H4 (cell line): ENCODE measurements at regions not wholly inside any gene's neighbourhood (a gene's known extent, or its start where the extent isn't known, plus 50 kb on each side); places are given as distances from the start of the nearest gene placed in this dataset.
A peak's percentile ranks its signal among the peaks of the same experiment; 100 is the strongest.
"Not testable (repeated sequence)": the region's sequence is repeated elsewhere in the genome, so short reads cannot be mapped to it uniquely, and the experiment has no call there.

Experiments used
- DNase-seq: peaks from one replicate; pipeline ENCODE4 v3.0.0-alpha.2; 2015; ENCODE audit warnings: low spot score

- no peak for DNase-seq
Measured at GRCh38 chr9:115543511-115543910, 425.6 kb upstream of the TNC start.

GRCh38 chr9:115548609-115549260 is 430.8 kb upstream of the TNC start:
- DNase-seq, result peak; percentile 54

DNA sequence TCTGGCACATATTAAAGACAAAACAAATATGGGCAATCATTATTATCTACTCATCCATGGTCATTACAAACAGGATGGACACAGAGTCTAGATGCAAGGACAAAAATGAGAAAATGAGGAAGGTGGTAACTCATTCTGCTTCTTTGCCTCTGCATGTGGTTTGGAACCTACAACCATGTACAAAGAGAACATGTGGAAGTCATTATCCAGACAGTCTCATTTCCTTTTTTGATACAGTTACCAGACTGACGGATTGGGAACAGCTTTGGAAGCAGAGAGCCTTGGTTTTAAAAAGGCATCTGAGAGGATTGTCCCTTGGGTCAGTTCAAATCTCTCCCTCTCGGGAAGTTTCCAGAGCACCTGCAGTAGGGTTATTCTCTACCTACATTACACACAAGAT is 433.4 kb upstream of the TNC start:
- no peak for DNase-seq

DNA sequence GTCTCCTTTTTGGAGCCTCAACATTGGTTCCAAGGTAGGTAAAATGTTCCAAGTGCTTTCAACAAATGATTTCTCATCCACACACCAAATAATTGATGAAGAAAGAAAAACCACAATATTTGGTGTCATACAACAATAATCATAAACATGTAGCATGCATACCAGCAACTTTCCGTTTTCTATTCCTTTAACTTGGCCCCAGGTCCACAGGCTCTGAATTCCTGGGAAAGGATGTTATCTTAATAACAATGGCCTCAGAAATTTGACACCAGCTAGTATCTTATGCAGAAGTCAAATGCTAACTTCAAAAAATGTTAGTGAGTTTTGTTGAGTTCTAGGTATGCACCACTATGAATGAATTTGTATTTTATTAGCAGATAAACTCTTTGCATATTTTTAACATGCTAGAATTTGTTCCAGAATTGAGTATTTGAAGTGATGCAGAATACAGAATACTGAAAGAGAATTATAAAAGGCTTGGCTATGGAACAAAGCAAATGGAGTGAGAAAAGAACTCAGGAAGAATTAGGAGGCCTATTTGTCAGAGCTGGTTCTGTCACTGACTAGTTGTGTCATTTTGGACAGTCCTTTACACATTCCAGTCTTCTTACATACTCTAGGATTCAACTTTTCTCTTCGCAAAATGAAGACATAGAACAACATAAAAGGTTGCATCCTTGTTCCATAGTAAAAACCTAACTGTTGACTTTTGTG is 435.3 kb upstream of the TNC start:
- DNase-seq, result no peak

DNA sequence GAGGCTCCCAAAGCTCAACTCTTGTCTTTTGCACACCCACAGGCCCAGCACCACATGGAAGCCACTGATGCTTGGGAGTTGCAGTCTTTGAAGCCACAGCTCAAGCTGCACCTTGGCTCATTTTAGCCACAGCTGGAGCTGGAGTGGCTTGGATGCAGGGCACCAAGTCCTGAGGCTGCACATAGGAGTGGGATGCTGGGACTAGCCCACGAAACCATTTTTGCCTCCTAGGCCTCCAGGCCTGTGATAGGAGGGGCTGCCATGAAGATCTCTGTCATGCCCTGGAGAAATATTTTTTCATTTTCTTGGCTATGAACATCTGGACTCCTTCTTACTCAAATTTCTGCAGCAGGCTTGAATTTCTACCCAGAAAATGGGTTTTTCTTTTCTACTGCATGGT is 438.5 kb upstream of the TNC start:
- DNase-seq, result no peak

- no peak for DNase-seq
Measured at GRCh38 chr9:115575147-115575546, 457.2 kb upstream of the TNC start.

DNA sequence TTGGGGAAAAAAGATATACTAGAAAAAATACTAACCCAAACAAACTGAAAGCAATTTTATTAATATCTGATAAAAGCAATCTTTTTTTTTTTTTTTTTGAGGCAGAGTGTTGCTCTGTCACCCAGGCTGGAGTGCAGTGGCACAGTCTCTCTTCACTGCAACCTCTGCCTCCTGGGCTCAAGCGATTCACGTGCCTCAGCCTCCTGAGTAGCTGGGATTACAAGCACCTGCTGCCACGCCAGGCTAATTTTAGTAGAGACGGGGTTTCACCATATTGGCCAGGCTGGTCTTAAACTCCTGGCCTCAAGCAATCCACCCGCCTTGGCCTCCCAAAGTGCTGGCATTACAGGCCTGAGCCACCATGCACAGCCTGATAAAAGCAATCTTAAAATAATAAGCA is 467.5 kb upstream of the TNC start:
- not testable (repeated sequence) for DNase-seq

DNA sequence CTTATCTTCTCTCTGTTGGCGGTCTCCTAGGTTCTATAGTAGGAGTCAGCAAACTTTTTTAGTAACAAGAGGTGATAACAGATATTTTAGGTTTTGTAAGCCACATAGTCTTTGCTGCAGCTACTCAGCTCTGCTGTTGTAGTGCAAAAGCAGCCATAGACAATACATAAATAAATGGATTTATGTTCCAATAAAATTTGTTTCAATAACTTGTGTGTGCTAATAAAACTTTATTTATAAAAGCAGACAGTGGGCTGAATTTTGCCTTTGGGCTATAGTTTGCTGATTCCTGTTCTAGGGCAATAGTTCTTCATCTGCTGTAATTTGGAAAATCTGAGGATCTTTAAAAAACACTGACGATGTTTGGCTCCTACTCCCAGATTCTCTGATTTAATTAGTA is 469.4 kb upstream of the TNC start:
- no peak for DNase-seq

DNA sequence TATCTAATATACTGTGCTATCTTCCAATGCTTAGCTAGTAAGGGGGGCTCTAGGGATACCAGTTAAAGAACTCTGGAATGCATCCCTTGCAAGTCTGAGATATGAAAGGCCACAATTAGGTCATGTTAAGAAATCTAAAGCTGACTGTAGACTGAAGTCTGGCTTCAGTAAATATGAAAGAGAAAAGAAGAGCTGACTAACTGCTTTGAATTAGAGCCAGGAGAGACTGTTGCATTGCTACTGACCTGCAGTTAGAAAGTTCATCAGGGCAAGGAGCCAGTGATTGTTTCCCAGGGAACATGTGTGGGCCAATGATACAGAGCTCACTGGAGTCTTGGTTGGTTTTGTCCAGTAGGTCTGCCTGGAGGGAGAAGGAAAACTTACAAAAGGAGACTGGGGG is 472.1 kb upstream of the TNC start:
- DNase-seq, result peak; percentile 83

GRCh38 chr9:115591584-115591984 is 473.6 kb upstream of the TNC start:
- DNase-seq, result peak; percentile 99

DNA sequence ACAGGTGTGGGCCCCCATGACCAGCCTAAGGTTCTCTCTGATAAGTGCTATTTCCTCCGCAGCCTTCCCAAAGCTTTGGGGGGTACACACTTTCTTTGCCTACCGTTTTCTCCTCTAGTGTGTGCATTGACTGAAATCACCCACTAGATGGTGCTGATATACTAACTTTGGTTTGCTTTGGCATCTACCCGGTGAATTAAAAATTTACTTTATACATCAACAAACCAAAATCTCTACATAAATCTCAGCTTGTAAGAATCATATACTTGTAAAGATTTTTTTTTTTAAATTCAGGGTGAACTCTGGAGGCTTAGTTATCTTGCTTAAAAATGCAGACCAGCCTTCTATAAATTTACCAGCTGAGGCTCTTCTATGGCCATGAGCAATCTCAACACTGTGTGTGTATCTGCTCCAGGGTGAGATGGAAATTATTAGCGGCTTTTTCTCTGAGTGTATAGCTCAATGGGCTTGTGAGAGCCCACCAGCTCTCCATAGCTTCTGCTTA is 475.7 kb upstream of the TNC start:
- peak; percentile 50 for DNase-seq

DNA sequence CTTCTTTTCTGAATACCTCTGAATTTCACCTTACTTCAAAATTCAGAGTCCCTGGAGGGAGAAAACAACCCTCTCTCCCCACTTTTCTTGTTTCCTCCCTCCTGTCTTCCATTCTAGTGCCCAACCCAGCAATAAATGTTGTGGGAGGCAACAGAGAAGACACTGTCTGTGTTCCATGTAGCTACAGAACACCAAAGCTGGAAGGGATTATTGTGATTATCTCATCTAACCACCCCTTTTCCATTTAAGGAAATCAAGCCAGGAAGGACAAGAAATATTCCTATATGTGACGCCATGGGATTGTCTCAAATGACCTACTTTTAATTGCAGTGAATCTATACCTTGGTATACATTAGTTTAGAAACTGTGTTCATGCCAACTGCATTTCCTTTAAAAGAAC is 476.6 kb upstream of the TNC start:
- DNase-seq, result no peak

DNA sequence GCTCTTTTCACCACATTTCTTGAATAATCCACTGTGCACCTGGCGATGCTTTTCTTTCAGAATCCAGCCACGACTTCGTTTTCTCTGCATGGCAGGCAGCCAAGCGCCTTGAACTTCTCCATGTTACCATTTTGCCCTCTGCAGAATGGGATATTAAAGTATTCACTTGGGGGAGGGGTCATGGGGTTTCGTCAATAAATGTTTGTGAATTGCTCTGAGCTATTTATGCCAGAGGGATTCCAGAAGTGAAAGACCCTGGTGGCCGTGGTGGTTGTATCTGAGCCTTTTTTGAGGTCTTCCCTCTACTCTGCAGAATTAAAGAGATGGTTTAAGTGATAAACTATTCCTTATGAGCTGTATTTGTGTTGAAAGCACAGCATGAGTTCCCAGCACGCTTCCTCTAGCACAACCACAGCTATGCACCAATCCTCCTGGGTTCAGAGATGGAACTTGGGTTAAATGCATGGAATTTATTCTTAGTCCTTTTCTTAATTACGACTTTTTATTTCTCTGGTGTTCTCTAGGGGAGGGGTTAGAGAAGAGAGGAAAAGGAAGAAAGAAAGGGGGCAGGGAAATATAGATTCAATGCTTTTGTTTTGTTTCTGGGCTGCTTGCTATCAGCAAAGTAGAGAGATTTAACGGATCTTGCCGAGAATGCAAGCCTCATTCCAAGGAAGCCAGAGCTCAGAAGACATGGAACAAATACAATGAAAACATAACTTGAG is 478.2 kb upstream of the TNC start:
- peak; percentile 80 for DNase-seq

GRCh38 chr9:115596746-115597080 is 478.8 kb upstream of the TNC start:
- DNase-seq, result no peak

DNA sequence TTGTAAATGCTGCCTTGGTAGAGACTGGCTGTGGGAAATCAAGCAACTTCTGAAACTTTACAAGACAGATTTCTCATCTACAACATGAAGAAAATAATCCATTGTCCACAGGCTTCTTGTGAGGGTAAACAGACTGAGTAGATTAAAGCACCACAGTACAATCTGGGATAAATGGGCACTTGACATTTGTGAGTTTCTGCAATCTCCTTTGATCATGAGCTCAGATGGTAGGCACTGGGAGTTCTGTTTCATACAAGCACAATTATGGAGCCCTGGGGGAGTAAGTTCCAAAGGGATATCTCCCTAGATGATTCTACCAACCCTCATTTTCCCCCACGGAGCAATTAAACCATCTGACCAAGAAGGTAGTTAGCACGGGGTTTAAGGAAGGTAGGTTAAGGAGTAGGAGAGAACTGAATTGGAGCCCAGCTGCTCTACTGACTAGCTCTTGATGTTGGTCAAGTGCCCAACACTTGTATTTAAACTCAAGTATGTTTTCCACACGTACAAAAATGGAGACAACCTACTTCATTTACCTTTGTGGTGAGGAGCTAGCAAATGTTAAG is 479.5 kb upstream of the TNC start:
- DNase-seq, result no peak

- no peak for DNase-seq
Measured at GRCh38 chr9:115598751-115599150, 480.8 kb upstream of the TNC start.

DNA sequence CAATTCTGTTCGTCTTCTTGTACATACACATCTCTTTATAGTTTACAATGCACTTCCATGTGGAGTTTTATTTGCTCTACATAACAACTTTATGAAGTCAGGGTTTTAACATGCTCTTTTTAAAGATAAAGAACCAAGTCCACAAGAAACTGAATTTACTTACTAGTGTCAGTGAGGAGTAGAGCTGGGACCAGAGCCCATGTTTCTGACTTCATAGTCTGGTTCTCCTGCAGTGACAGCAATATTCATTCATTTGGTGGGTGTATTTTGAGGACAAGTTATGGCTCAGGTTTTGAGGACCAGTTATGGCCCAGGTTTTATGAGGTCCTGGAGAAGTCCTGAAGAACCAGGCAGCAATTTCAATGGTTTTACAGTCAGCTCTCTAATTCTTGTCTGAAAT is 481.9 kb upstream of the TNC start:
- no peak for DNase-seq

- no peak for DNase-seq
Measured at GRCh38 chr9:115601434-115601833, 483.5 kb upstream of the TNC start.

DNA sequence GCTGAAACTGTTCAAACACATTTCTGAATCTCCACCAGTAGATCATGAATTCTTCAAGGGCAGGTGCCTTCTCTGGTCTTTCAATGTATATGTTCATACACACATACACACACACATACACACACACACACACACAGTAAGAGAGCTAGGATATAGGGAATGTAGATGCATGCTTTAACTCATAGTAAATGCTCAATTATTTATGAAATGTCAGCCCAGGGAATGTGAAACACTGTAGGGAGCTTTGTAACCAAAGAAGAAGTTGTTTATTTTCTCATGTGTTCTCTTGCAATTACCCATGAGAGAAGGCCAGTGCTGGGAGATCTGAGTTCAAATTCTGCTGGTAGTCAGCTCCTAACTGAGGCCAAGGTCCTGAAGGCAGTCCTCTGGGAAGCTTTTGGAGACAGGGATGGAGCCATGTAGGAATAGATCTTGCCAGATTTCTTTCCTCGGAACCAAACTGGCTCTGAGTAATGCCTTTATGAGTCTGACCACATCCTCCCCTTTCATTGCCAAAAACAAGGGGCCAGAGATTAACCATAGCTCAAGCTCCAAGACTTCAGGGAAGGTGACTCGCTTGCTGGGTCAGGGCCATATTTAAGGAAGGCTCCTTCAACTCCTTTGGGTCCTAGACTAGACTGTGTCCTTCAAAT is 487.0 kb upstream of the TNC start:
- DNase-seq, result peak; percentile 77

DNA sequence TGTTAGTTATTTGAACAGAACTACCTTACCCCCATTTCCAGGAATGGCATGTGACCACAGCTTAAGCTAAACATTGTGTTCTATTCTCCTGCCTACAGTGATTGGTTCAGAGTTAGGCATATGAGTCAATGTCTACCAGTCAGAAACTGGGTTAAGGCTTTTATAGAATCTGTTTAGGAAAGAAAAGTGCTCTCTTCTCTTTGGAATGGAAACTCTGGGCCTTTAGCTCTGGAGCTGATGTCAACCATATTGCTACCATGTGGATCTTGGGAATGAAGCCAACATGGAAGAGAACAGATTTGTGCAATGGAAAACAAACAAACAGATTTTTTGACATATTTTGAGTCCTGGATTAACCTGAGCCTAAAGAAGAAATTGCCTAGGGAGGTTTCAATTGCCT is 488.9 kb upstream of the TNC start:
- DNase-seq, result no peak

- no peak for DNase-seq
Measured at GRCh38 chr9:115614326-115614999, 496.5 kb upstream of the TNC start.

DNA sequence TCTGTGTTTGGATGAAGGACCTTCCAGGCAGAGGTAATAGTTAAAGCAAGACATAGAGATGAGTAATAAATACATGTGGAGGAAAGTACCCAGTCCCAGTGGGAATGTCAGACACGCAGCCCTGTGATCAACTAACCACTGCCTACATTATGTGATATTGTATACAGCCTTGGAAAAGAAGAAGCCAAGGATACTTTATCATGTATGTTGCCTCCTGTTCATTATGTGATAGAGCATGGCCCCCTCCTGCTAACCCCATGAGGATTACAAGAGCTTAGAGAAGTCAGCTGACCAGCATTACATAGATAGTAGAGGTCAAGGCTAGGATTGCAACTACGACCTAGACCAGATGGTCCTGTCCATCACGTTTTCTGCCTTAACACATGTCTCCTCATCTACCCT is 497.0 kb upstream of the TNC start:
- DNase-seq, result no peak
